SIG-M5 treated with dmso at 0.1 percent for 504 hours (cell line): ENCODE measurements at regions not wholly inside any gene's neighbourhood (a gene's known extent, or its start where the extent isn't known, plus 50 kb on each side); places are given as distances from the start of the nearest gene placed in this dataset.
"Not testable (repeated sequence)": the region's sequence is repeated elsewhere in the genome, so short reads cannot be mapped to it uniquely, and the experiment has no call there.

Experiments
- DNase-seq: peaks from one replicate; lab custom pipeline; 2025; ENCODE audit not compliant: unreplicated experiment; lab: John Stamatoyannopoulos, UW

- DNase-seq: no peak
Observed at GRCh38 chr12:73460212-73460611, 1077.4 kb upstream of the ATXN7L3B start.

- DNase-seq: no peak
Observed at GRCh38 chr12:73465106-73465505, 1072.5 kb upstream of the ATXN7L3B start.

GRCh38 chr12:73486256-73486655 lies 1051.4 kb upstream of the ATXN7L3B start:
- DNase-seq: no peak

- no peak for DNase-seq
Observed at GRCh38 chr12:73506611-73507010, 1031.0 kb upstream of the ATXN7L3B start.

- peak; percentile 9 for DNase-seq
Observed at GRCh38 chr12:73514672-73515071, 1023.0 kb upstream of the ATXN7L3B start.

- DNase-seq: no peak
Observed at GRCh38 chr12:73517859-73518258, 1019.8 kb upstream of the ATXN7L3B start.

- DNase-seq: no peak
Observed at GRCh38 chr12:73529231-73529630, 1008.4 kb upstream of the ATXN7L3B start.

GRCh38 chr12:73529954-73530353 lies 1007.7 kb upstream of the ATXN7L3B start:
- no peak for DNase-seq

- DNase-seq: no peak
Observed at GRCh38 chr12:73531752-73532151, 1005.9 kb upstream of the ATXN7L3B start.

- DNase-seq: no peak
Observed at GRCh38 chr12:73547421-73547820, 990.2 kb upstream of the ATXN7L3B start.

- no peak for DNase-seq
Observed at GRCh38 chr12:73585136-73585535, 952.5 kb upstream of the ATXN7L3B start.

GRCh38 chr12:73589220-73589619 lies 948.4 kb upstream of the ATXN7L3B start:
- DNase-seq: no peak

GRCh38 chr12:73598626-73599025 lies 939.0 kb upstream of the ATXN7L3B start:
- DNase-seq: no peak

GRCh38 chr12:73599268-73599667 lies 938.4 kb upstream of the ATXN7L3B start:
- DNase-seq: no peak

GRCh38 chr12:73605925-73606324 lies 931.7 kb upstream of the ATXN7L3B start:
- not testable (repeated sequence) for DNase-seq

- DNase-seq: no peak
Observed at GRCh38 chr12:73612551-73612950, 925.1 kb upstream of the ATXN7L3B start.

- no peak for DNase-seq
Observed at GRCh38 chr12:73623421-73623820, 914.2 kb upstream of the ATXN7L3B start.

- no peak for DNase-seq
Observed at GRCh38 chr12:73625226-73625625, 912.4 kb upstream of the ATXN7L3B start.

GRCh38 chr12:73629171-73629570 lies 908.5 kb upstream of the ATXN7L3B start:
- DNase-seq: no peak

GRCh38 chr12:73629893-73630831 lies 907.5 kb upstream of the ATXN7L3B start:
- DNase-seq: no peak

- no peak for DNase-seq
Observed at GRCh38 chr12:73632191-73632590, 905.4 kb upstream of the ATXN7L3B start.

GRCh38 chr12:73632661-73633060 lies 905.0 kb upstream of the ATXN7L3B start:
- no peak for DNase-seq

- not testable (repeated sequence) for DNase-seq
Observed at GRCh38 chr12:73639397-73639796, 898.2 kb upstream of the ATXN7L3B start.
